Adipose tissue (tissue), 3 donors: ENCODE measurements at regions not wholly inside any gene's neighbourhood (a gene's known extent, or its start where the extent isn't known, plus 50 kb on each side); places are given as distances from the start of the nearest gene placed in this dataset.

ENCODE experiments used
- H3K27ac ChIP-seq: one replicate; pipeline ENCODE4 v1.5.1; 2013; ENCODE audit warnings: low read depth, low read length
- WGBS, 3 donors: extraction: QIAGEN DNeasy Blood & Tissue Kit; methylation state at CpG; one replicate each; pipeline ENCODE4 v1.1.7; 2013; 5-methylcytosine and 5-hydroxymethylcytosine counted together
- donor health status: healthy with polysubstance abuse.
- donor health status: Bipolar disorder and iron deficiency.
- donor health status: healthy.

- 67 to 86% (median 83%) methylated on average over 21 of the region's 21 CpGs for WGBS, 3 donors
- no peak overlapping the region for H3K27ac ChIP-seq
These were observed 85.0 kb upstream of the PMEPA1 start for GRCh38 chr20:57794600-57795341.

DNA sequence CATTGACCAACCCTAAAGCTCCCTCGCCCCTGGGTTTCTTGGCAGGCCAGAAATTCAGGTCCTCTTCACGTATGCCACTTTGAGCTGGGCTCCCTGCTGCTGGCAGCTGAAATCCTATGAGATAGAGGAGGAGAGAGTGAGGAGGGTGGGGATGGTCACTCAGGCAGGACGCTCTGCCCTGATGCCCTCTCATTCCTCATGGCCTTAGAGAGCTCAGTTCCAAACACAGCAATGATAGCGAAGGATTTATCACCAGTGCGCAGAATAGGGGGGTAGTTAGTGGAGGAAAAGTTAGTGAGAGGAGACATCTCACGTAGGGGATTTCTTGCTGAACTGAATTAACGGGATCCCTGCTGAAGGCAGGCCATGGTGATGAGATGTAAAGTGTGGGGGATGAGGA, 84.2 kb upstream of the PMEPA1 start:
- 92 to 98% (median 96%) methylated on average over 7 of the region's 7 CpGs for WGBS, 3 donors
- H3K27ac ChIP-seq, result no peak overlapping the region

GRCh38 chr20:57793421-57793820, 83.6 kb upstream of the PMEPA1 start:
- H3K27ac ChIP-seq, result no peak overlapping the region
- WGBS, 3 donors, result 82 to 94% (median 91%) methylated on average over 9 of the region's 9 CpGs

- H3K27ac ChIP-seq, result no peak overlapping the region
- 68 to 78% (median 71%) methylated on average over 20 of the region's 20 CpGs for WGBS, 3 donors
These were observed 82.7 kb upstream of the PMEPA1 start for GRCh38 chr20:57792386-57793080.

GRCh38 chr20:57791966-57792365, 82.2 kb upstream of the PMEPA1 start:
- no peak overlapping the region for H3K27ac ChIP-seq
- 41 to 67% (median 51%) methylated on average over 8 of the region's 8 CpGs for WGBS, 3 donors

- no peak overlapping the region for H3K27ac ChIP-seq
- 75 to 89% (median 86%) methylated on average over 15 of the region's 15 CpGs for WGBS, 3 donors
These were observed 81.6 kb upstream of the PMEPA1 start for GRCh38 chr20:57791178-57791962.

GRCh38 chr20:57790176-57790575, 80.4 kb upstream of the PMEPA1 start:
- no peak overlapping the region for H3K27ac ChIP-seq
- 72 to 84% (median 80%) methylated on average over 8 of the region's 8 CpGs for whole genome bisulfite sequencing, 3 donors

DNA sequence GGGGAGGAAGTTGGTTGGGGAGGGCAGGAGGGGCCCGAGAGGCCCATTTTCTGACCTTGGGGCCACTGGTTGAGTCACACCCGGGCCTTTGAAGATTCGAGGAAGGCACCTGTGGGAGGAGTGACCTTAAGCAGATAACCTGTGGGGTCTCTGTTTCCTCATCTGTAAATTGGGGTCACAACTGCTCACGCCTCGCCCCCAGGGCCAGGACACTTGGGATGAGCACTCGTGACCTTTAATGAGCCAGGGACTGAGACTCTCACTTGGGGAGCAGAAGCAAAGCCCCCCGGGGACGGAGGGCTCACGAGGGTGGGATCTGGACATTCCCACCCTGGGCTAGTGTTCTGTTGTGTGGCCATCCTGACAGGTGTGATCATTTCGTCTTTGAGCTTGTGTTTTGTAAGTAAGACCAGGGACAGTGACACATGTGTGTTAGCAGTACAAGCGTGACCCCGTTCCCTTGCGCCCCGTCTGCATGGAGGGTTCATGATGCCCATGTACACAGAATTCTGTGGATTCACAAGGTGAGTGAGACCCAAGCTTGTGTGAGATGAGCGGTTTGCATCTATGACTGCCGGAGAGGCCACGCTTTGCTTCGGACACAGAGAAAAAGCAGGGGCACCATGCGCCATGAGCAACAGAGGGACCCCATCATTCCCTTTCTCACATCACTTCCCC, 79.3 kb upstream of the PMEPA1 start:
- no peak overlapping the region for H3K27ac ChIP-seq
- WGBS, 3 donors, result 70 to 90% (median 86%) methylated on average over 19 of the region's 19 CpGs

GRCh38 chr20:57787990-57788781, 78.4 kb upstream of the PMEPA1 start:
- H3K27ac ChIP-seq, result no peak overlapping the region
- 79 to 87% (median 81%) methylated on average over 16 to 17 of the region's 17 CpGs for WGBS, 3 donors

- no peak overlapping the region for H3K27ac ChIP-seq
- 63 to 79% (median 72%) methylated on average over 10 of the region's 10 CpGs for WGBS, 3 donors
These were observed 77.6 kb upstream of the PMEPA1 start for GRCh38 chr20:57787151-57787989.

DNA sequence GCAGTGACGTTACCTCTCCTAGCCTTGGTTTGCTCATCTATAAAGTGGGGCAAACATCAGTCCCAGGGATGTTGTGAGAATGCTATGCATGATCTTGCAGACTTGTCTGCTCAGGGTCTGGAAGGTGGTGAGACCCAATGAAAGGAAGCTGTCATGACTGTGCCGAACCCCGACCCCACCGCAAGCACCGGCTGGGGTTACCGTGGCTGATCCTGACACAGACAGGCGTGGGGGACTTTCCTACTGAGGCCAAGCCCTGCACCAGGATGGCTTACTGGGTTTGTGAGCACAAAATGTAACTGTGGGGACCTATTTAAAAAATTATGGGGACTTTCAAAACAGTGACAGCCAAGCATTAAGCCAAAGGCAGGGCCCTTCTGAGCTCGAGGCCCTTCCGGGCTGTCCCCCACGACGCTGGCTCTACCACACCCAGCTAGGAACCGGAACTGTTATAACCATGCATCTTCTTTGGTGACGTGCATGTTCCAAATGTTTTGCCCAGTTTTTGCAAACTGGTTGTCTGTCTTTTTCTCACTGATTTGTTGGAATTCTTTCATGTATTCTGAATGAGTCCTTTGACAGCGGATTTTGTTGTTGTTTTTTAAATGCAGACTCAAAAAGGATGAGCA, 76.6 kb upstream of the PMEPA1 start:
- WGBS, 3 donors, result 77 to 93% (median 87%) methylated on average over 14 of the region's 14 CpGs

DNA sequence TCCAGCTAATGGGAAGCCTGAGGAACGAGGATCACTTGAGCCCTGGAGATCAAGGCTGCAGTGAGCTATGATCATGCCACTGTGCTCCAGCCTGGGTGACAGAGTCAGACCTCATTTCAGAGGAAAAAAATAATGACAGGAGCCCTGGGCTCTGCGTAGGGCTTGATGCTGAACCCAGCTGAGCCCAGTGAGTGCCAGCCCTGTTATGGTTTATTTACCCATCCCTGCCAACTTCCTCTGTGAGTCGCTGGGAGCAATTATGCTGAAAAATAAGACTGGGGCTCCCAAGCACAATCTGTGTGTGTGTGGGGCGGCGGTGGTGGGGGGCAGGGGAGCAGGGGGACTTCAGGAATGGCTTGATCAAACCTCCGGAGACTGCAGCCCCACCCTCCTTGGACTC, 75.9 kb upstream of the PMEPA1 start:
- no peak overlapping the region for H3K27ac ChIP-seq
- 59 to 72% (median 71%) methylated on average over 6 of the region's 6 CpGs for WGBS, 3 donors

More for the DNA sequence above, 76.6 kb upstream of the PMEPA1 start:
- H3K27ac ChIP-seq, result no peak overlapping the region

GRCh38 chr20:57785061-57785460, 75.2 kb upstream of the PMEPA1 start:
- WGBS, 3 donors, result 81 to 86% (median 83%) methylated on average over 4 of the region's 4 CpGs

DNA sequence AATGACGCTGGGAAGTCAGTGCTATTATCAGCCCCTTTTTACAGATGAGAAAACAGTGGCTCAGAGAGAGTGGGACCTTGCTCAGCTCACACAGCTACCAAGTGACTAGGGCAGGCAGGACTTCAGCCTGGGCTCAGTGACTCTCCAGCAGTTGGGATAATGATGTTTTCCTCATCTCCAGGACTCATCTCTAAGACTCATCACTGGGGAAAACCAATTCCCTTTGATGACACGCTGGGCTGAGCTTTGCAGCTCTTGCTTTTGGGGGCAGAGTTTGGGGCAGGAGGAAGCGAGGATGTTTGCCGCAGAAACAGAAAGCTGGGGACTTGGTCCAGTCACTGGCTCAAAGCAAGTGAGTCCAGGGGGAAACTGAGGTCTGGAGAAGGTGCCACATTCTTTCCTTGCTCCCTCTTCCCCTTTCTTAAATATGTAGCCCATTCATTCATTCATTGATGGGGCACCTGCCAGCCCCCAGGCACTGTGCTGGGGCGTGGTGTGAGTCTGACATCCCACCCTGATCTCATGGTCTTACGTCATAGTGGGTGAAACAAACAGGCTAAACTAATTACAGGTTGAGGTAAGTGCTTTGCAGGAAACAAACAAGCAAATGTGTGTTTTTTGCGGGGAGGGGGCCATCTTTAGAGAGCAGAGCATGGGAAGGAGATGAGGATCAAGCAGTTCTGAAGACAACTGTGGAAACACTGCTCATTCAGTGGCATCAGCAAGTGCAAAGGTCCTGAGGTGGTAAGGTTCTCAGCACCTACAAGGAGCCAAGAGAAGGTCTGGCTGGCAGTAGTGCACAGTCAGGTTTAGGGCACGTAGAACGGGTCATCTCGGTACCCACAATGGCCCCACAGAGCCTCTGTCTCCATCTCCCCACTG, 74.4 kb upstream of the PMEPA1 start:
- WGBS, 3 donors, result 75 to 93% (median 91%) methylated on average over 10 of the region's 10 CpGs
- H3K27ac ChIP-seq, result no peak overlapping the region

More at GRCh38 chr20:57785061-57785460, 75.2 kb upstream of the PMEPA1 start:
- no peak overlapping the region for H3K27ac ChIP-seq

DNA sequence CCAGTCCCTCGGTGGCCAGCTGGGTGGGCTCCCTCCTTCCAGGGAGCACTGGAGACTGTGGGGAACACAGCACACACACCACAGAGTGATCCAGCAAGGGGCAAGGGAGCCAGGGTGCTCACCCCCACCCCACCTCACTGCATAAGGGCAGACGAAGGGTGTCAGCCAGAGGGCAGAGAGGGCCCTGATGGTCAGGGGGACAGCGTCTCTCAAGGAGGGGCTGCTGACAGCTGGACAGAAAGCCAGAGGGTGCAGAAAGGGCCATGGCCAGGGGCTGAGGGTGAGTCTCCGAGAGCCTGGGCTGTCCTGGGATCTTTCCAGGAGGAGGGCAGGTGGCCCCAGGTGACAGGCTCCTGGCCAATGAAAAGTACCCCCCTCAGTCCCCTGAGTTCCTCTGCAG, 73.4 kb upstream of the PMEPA1 start:
- 49 to 77% (median 74%) methylated on average over 4 of the region's 4 CpGs for WGBS, 3 donors
- no peak overlapping the region for H3K27ac ChIP-seq

- no peak overlapping the region for H3K27ac ChIP-seq
- WGBS, 3 donors, result 65 to 69% (median 65%) methylated on average over 12 of the region's 12 CpGs
These were observed 72.8 kb upstream of the PMEPA1 start for GRCh38 chr20:57782631-57783041.
